T-cell (primary cell): ENCODE measurements at regions not wholly inside any gene's neighbourhood (a gene's known extent, or its start where the extent isn't known, plus 50 kb on each side); places are given as distances from the start of the nearest gene placed in this dataset.

ENCODE experiments used
- ATAC-seq, 4 experiments: fragments of 200-7000 bp in 3 of 4; fragments of 150-1000 bp in 1 of 4; cut with Tn5 transposase; replicated peaks in 1 of 4; 1 replicate in 3 of 4; 2 replicates in 1 of 4; pipeline ENCODE4 v1.10.0; 2021; ENCODE audit warnings: moderate library complexity in 3 of 4, mild to moderate bottlenecking in 2 of 4, moderate number of reproducible peaks in 1 of 4
- CTCF ChIA-PET, 2 donors: fragments of 300-600 bp; sonication (Branson Sonifier 250); formaldehyde crosslinking; loops; one replicate each; lab custom pipeline; 2022; ENCODE audit warnings: antibody characterized with exemption in 2 of 2; lab: Charles Lee
- POLR2A ChIA-PET, 2 donors: fragments of 300-600 bp; sonication (Branson Sonifier 250); formaldehyde crosslinking; loops; one replicate each; lab custom pipeline; 2022; ENCODE audit warnings: antibody characterized with exemption in 2 of 2; lab: Charles Lee
- DNase-seq, 35 experiments: peaks; one replicate each; pipeline versions ENCODE4 v3.0.0 to v3.0.0-alpha.2; 2013 to 2023
- H3K27ac ChIP-seq: one replicate; pipeline ENCODE4 v1.5.1; 2013; ENCODE audit warnings: low read length
- H3K27me3 ChIP-seq, 2 experiments: replicated peaks in 1 of 2; 1 replicate in 1 of 2; 2 replicates in 1 of 2; pipeline versions ENCODE4 v1.6.1 to v1.7.0; 2013; ENCODE audit warnings: low read length in 1 of 2, mixed read lengths in 1 of 2; ENCODE audit not compliant: control insufficient read depth in 2 of 2, insufficient read depth in 2 of 2; ENCODE audit errors: extremely low read depth in 1 of 2
- H3K36me3 ChIP-seq, 2 donors: 1 replicate in 1 of 2; 2 replicates in 1 of 2; pipeline versions ENCODE4 v1.6.1 to v1.7.0; 2013; ENCODE audit warnings: low read length in 1 of 2; ENCODE audit not compliant: control insufficient read depth in 2 of 2, insufficient read depth in 1 of 2; ENCODE audit errors: extremely low read depth in 1 of 2
- H3K4me1 ChIP-seq, 2 experiments: 1 replicate in 1 of 2; 2 replicates in 1 of 2; pipeline versions ENCODE4 v1.6.1 to v1.7.0; 2013; ENCODE audit warnings: low read length in 2 of 2, mixed read lengths in 1 of 2; ENCODE audit not compliant: insufficient read depth in 2 of 2, control insufficient read depth in 1 of 2; ENCODE audit errors: extremely low read depth in 1 of 2
- H3K4me3 ChIP-seq, 2 donors: 1 replicate in 1 of 2; 2 replicates in 1 of 2; pipeline versions ENCODE4 v1.5.1 to v1.7.0; 2013; ENCODE audit warnings: mild to moderate bottlenecking in 2 of 2, low read length in 1 of 2, moderate library complexity in 1 of 2; ENCODE audit not compliant: control insufficient read depth in 1 of 2; ENCODE audit errors: extremely low read depth in 1 of 2
- H3K9me3 ChIP-seq: 2 replicates; pipeline ENCODE4 v1.7.0; 2013
- H3K27ac Mint-ChIP-seq, 2 donors: one replicate each; pipeline ENCODE4 v1.8.0; 2020 to 2021; ENCODE audit warnings: mild to moderate bottlenecking in 2 of 2, mixed read lengths in 2 of 2
- H3K27me3 Mint-ChIP-seq, 2 donors: one replicate each; pipeline ENCODE4 v1.8.0; 2021 to 2022; ENCODE audit warnings: mixed read lengths in 2 of 2
- H3K36me3 Mint-ChIP-seq: one replicate; pipeline ENCODE4 v1.8.0; 2021; ENCODE audit warnings: mixed read lengths
- H3K4me1 Mint-ChIP-seq, 3 donors: one replicate each; pipeline ENCODE4 v1.8.0; 2020 to 2022; ENCODE audit warnings: mixed read lengths in 3 of 3, mild to moderate bottlenecking in 1 of 3
- H3K4me3 Mint-ChIP-seq, 3 donors: one replicate each; pipeline ENCODE4 v1.8.0; 2020 to 2022; ENCODE audit warnings: mild to moderate bottlenecking in 3 of 3, mixed read lengths in 3 of 3, moderate library complexity in 3 of 3
- H3K9me3 Mint-ChIP-seq, 3 donors: one replicate each; pipeline ENCODE4 v1.8.0; 2020 to 2022; ENCODE audit warnings: mixed read lengths in 3 of 3
- WGBS: methylation state at CpG from one replicate; pipeline ENCODE4 v1.1.5; 2013; ENCODE audit warnings: missing lambda C conversion rate; ENCODE audit not compliant: insufficient coverage; 5-methylcytosine and 5-hydroxymethylcytosine counted together

- H3K4me3 Mint-ChIP-seq, result no peak overlapping the region
- CTCF ChIA-PET, result interaction anchor here in 1 of 2 donors (1.5 kb wide), 1 partner anchor 285 kb away, joined by 5 read pairs; no protein-coding TSS in a partner anchor
Observed at GRCh38 chr1:185598332-185598731, 135.9 kb upstream of the HMCN1 start.

GRCh38 chr1:185595835-185596667 is 138.1 kb upstream of the HMCN1 start:
- Histone ChIP-seq H3K4me3 (no peak overlapping the region), H3K27ac (no peak overlapping the region), H3K36me3 (no peaks in the 10 kb centered on the region), H3K4me1 (peaks cover 9 to 10% of the 10 kb centered on the region in 2 experiments), H3K9me3 (no peaks in the 10 kb centered on the region), H3K27me3 (no peaks in the 10 kb centered on the region)
- no peaks in the 10 kb centered on the region for H3K36me3 Mint-ChIP-seq
- H3K4me3 Mint-ChIP-seq, result no peak overlapping the region
- ChIA-PET POLR2A (interaction anchor here (0.5 to 1.7 kb wide), 8 partner anchors 29 to 282 kb away, joined by 3 to 8 read pairs (median 3); partner anchors contain the start of gene IVNS1ABP (in 1 of the 2)), CTCF (interaction anchor here (0.5 to 3.5 kb wide), 59 partner anchors 11 to 678 kb away, joined by 3 to 39 read pairs (median 4); partner anchors contain the start of genes IVNS1ABP (in 1 of the 2) and NIBAN1 (in 1 of the 2))
- peaks cover 26 to 37% (median 26%) of the 10 kb centered on the region in 3 donors for H3K4me1 Mint-ChIP-seq
- ATAC-seq, result peak; percentile 63 to 82 (median 76)
- peak in 34 of 35 experiments; percentile 7 to 74 (median 46) for DNase-seq
- peak overlapping the region; percentile 41 to 75 for H3K27ac Mint-ChIP-seq
- WGBS, result 86% methylated on average over 1 of the region's 3 CpGs
- no peaks in the 10 kb centered on the region for H3K27me3 Mint-ChIP-seq
- peaks cover 0 to 2% (median 0%) of the 10 kb centered on the region in 3 donors for H3K9me3 Mint-ChIP-seq

More at GRCh38 chr1:185598332-185598731, 135.9 kb upstream of the HMCN1 start:
- no peaks in the 10 kb centered on the region for H3K27me3 Mint-ChIP-seq
- H3K9me3 Mint-ChIP-seq, result no peaks in the 10 kb centered on the region
- no peak overlapping the region for H3K27ac ChIP-seq
- POLR2A ChIA-PET, result interaction anchor here in 1 of 2 donors (0.7 kb wide), 1 partner anchor 61 kb away, joined by 3 read pairs; no protein-coding TSS in a partner anchor
- peaks cover 9 to 10% of the 10 kb centered on the region in 2 experiments for H3K4me1 ChIP-seq
- H3K27me3 ChIP-seq, result no peaks in the 10 kb centered on the region
- ATAC-seq, result no peak
- H3K36me3 Mint-ChIP-seq, result no peaks in the 10 kb centered on the region
- DNase-seq, result no peak
- no peak overlapping the region for H3K4me3 ChIP-seq
- H3K27ac Mint-ChIP-seq, result no peak overlapping the region
- H3K36me3 ChIP-seq, result no peaks in the 10 kb centered on the region
- no peaks in the 10 kb centered on the region for H3K9me3 ChIP-seq
- peaks cover 16 to 24% (median 19%) of the 10 kb centered on the region in 3 donors for H3K4me1 Mint-ChIP-seq
- 100% methylated on average over 1 of the region's 1 CpG for WGBS

GRCh38 chr1:185594786-185595410 is 139.3 kb upstream of the HMCN1 start:
- Histone ChIP-seq H3K27me3 (no peaks in the 10 kb centered on the region), H3K4me3 (no peak overlapping the region), H3K4me1 (peaks cover 9 to 10% of the 10 kb centered on the region in 2 experiments), H3K27ac (no peak overlapping the region), H3K36me3 (no peaks in the 10 kb centered on the region), H3K9me3 (no peaks in the 10 kb centered on the region)
- no peak overlapping the region for H3K4me3 Mint-ChIP-seq
- peaks cover 26 to 38% (median 26%) of the 10 kb centered on the region in 3 donors for H3K4me1 Mint-ChIP-seq
- H3K36me3 Mint-ChIP-seq, result no peaks in the 10 kb centered on the region
- CTCF ChIA-PET, result interaction anchor here (0.5 to 3.5 kb wide), 21 partner anchors 22 to 701 kb away, joined by 3 to 39 read pairs (median 4); partner anchors contain the start of genes IVNS1ABP (in 1 of the 2) and NIBAN1 (in 1 of the 2)
- ATAC-seq (no peak), DNase-seq (no peak)
- no peaks in the 10 kb centered on the region for H3K27me3 Mint-ChIP-seq
- no CpG with 5 or more reads among the region's 3 CpGs for WGBS
- peaks cover 0 to 2% (median 0%) of the 10 kb centered on the region in 3 donors for H3K9me3 Mint-ChIP-seq
- H3K27ac Mint-ChIP-seq, result peak overlapping the region in 1 of 2 donors; percentile 75
- POLR2A ChIA-PET, result interaction anchor here (1.0 to 1.7 kb wide), 4 partner anchors 28 to 278 kb away, joined by 3 to 8 read pairs (median 4); partner anchors contain the start of gene IVNS1ABP (in 1 of the 2)

GRCh38 chr1:185593271-185593670 is 140.9 kb upstream of the HMCN1 start:
- DNase-seq (no peak), ATAC-seq (no peak)
- Histone ChIP-seq H3K4me1 (peaks cover 9 to 10% of the 10 kb centered on the region in 2 experiments), H3K9me3 (no peaks in the 10 kb centered on the region), H3K27ac (no peak overlapping the region), H3K4me3 (no peak overlapping the region), H3K27me3 (no peaks in the 10 kb centered on the region), H3K36me3 (no peaks in the 10 kb centered on the region)
- H3K27me3 Mint-ChIP-seq, result no peaks in the 10 kb centered on the region
- POLR2A ChIA-PET, result interaction anchor here (0.6 to 0.8 kb wide), 3 partner anchors 276 to 298 kb away, joined by 3 read pairs; partner anchors contain the start of gene IVNS1ABP (in 1 of the 2)
- peaks cover 26 to 38% (median 26%) of the 10 kb centered on the region in 3 donors for H3K4me1 Mint-ChIP-seq
- H3K27ac Mint-ChIP-seq, result no peak overlapping the region
- CTCF ChIA-PET, result interaction anchor here in 1 of 2 donors (0.9 kb wide), 1 partner anchor 25 kb away, joined by 3 read pairs; no protein-coding TSS in a partner anchor
- H3K36me3 Mint-ChIP-seq, result no peaks in the 10 kb centered on the region
- peaks cover 0 to 2% (median 0%) of the 10 kb centered on the region in 3 donors for H3K9me3 Mint-ChIP-seq
- no CpG with 5 or more reads among the region's 1 CpG for WGBS
- no peak overlapping the region for H3K4me3 Mint-ChIP-seq

GRCh38 chr1:185585770-185586169 is 148.4 kb upstream of the HMCN1 start:
- ATAC-seq, result no peak
- H3K9me3 Mint-ChIP-seq, result peaks cover 0 to 25% (median 10%) of the 10 kb centered on the region in 3 donors
- peaks cover 6% of the 10 kb centered on the region for H3K36me3 Mint-ChIP-seq

More at GRCh38 chr1:185585770-185586169, 148.4 kb upstream of the HMCN1 start:
- H3K4me3 ChIP-seq, result no peak overlapping the region
- Mint-ChIP-seq H3K4me1 (no peaks in the 10 kb centered on the region), H3K4me3 (no peak overlapping the region), H3K27ac (no peak overlapping the region), H3K27me3 (no peaks in the 10 kb centered on the region)
- DNase-seq, result no peak
- CTCF ChIA-PET, result interaction anchor here (1.3 to 1.9 kb wide), 2 partner anchors 10 kb away, joined by 5 to 6 read pairs; no protein-coding TSS in a partner anchor
- H3K27ac ChIP-seq, result no peak overlapping the region
- H3K9me3 ChIP-seq, result no peaks in the 10 kb centered on the region
- no peaks in the 10 kb centered on the region for H3K4me1 ChIP-seq
- no peaks in the 10 kb centered on the region for H3K36me3 ChIP-seq
- WGBS, result 80% methylated on average over 7 of the region's 8 CpGs
- H3K27me3 ChIP-seq, result peaks cover 0 to 2% of the 10 kb centered on the region in 2 experiments
- POLR2A ChIA-PET, result no interaction called here
